Neutrophil (primary cell): ENCODE measurements at regions not wholly inside any gene's neighbourhood (a gene's known extent, or its start where the extent isn't known, plus 50 kb on each side); places are given as distances from the start of the nearest gene placed in this dataset.

Experiments
- H3K27ac ChIP-seq: fragments of 200-600 bp; sonication (generic); 2 replicates; pipeline ENCODE4 v1.5.1; 2016; ENCODE audit warnings: mild to moderate bottlenecking, moderate library complexity
- H3K27me3 ChIP-seq: fragments of 200-600 bp; sonication (generic); 2 replicates; pipeline ENCODE4 v1.6.0; 2016; ENCODE audit warnings: mild to moderate bottlenecking
- H3K36me3 ChIP-seq: fragments of 200-600 bp; sonication (generic); 2 replicates; pipeline ENCODE4 v1.5.1; 2017
- H3K4me1 ChIP-seq, 2 experiments: fragments of 200-600 bp in 1 of 2; sonication (generic) in 1 of 2; 1 replicate in 1 of 2; 2 replicates in 1 of 2; pipeline versions ENCODE4 v1.5.1 to v1.6.1; 2013 to 2016; ENCODE audit warnings: low read depth in 1 of 2, low read length in 1 of 2, mild to moderate bottlenecking in 1 of 2, moderate library complexity in 1 of 2; ENCODE audit not compliant: control insufficient read depth in 1 of 2, insufficient read depth in 1 of 2
- H3K4me3 ChIP-seq, 2 experiments: fragments of 200-600 bp in 1 of 2; sonication (generic) in 1 of 2; 1 replicate in 1 of 2; 2 replicates in 1 of 2; pipeline ENCODE4 v1.5.1; 2013 to 2016; ENCODE audit warnings: low read depth in 1 of 2, low read length in 1 of 2, mild to moderate bottlenecking in 1 of 2, moderate library complexity in 1 of 2
- H3K9me3 ChIP-seq: fragments of 200-600 bp; sonication (generic); 2 replicates; pipeline ENCODE4 v1.5.1; 2016
- CTCF ChIP-seq: fragments of 200-600 bp; sonication (generic); IDR thresholded peaks from 2 replicates; pipeline ENCODE4 v1.5.1; 2016; ENCODE audit warnings: antibody characterized with exemption

GRCh38 chr2:118227698-118228508, 139.6 kb downstream of the INSIG2 start:
- Histone ChIP-seq H3K27ac (no peak overlapping the region), H3K9me3 (no peaks in the 10 kb centered on the region), H3K27me3 (peaks cover 91% of the 10 kb centered on the region), H3K4me3 (no peak overlapping the region), H3K36me3 (no peaks in the 10 kb centered on the region), H3K4me1 (peaks cover 4 to 16% of the 10 kb centered on the region in 2 experiments)
- no peak for TF ChIP-seq CTCF

GRCh38 chr2:118225666-118226065, 137.4 kb downstream of the INSIG2 start:
- H3K4me1 ChIP-seq, result peaks cover 4 to 16% of the 10 kb centered on the region in 2 experiments
- no peaks in the 10 kb centered on the region for H3K36me3 ChIP-seq
- H3K27ac ChIP-seq, result no peak overlapping the region
- H3K4me3 ChIP-seq, result no peak overlapping the region
- no peaks in the 10 kb centered on the region for H3K9me3 ChIP-seq
- peaks cover 95% of the 10 kb centered on the region for H3K27me3 ChIP-seq
- TF ChIP-seq CTCF, result no peak

- Histone ChIP-seq H3K27me3 (peaks cover 95% of the 10 kb centered on the region), H3K4me3 (peak overlapping the region; percentile 49 to 57), H3K27ac (no peak overlapping the region), H3K9me3 (no peaks in the 10 kb centered on the region), H3K4me1 (peaks cover 4 to 16% of the 10 kb centered on the region in 2 experiments), H3K36me3 (no peaks in the 10 kb centered on the region)
- no peak for TF ChIP-seq CTCF
These were observed 136.6 kb downstream of the INSIG2 start for GRCh38 chr2:118224895-118225311.

- Histone ChIP-seq H3K36me3 (no peaks in the 10 kb centered on the region), H3K9me3 (no peaks in the 10 kb centered on the region), H3K4me3 (peak overlapping the region; percentile 49 to 57), H3K4me1 (peaks cover 4 to 16% of the 10 kb centered on the region in 2 experiments), H3K27me3 (peaks cover 98% of the 10 kb centered on the region), H3K27ac (no peak overlapping the region)
- no peak for TF ChIP-seq CTCF
These were observed 136.0 kb downstream of the INSIG2 start for GRCh38 chr2:118223992-118224894.

- no peak for TF ChIP-seq CTCF
- Histone ChIP-seq H3K4me3 (peak overlapping the region; percentile 49 to 57), H3K9me3 (no peaks in the 10 kb centered on the region), H3K27me3 (peaks cover 98% of the 10 kb centered on the region), H3K36me3 (no peaks in the 10 kb centered on the region), H3K27ac (no peak overlapping the region), H3K4me1 (peaks cover 4 to 16% of the 10 kb centered on the region in 2 experiments)
These were observed 135.3 kb downstream of the INSIG2 start for GRCh38 chr2:118223511-118223991.
